LHCN-M2 (cell line): ENCODE measurements at regions not wholly inside any gene's neighbourhood (a gene's known extent, or its start where the extent isn't known, plus 50 kb on each side); places are given as distances from the start of the nearest gene placed in this dataset.

Experiments
- DNase-seq: peaks from one replicate; pipeline ENCODE4 v3.0.0-alpha.2; 2012; ENCODE audit warnings: low read depth

- DNase-seq, result no peak
Observed at GRCh38 chr14:42421377-42422078, 814.9 kb downstream of the LRFN5 start.

- DNase-seq, result no peak
Observed at GRCh38 chr14:42420071-42420470, 813.4 kb downstream of the LRFN5 start.

GRCh38 chr14:42407153-42407552 is 800.5 kb downstream of the LRFN5 start:
- no peak for DNase-seq

GRCh38 chr14:42391146-42391834 is 784.6 kb downstream of the LRFN5 start:
- DNase-seq, result no peak

- DNase-seq, result no peak
Observed at GRCh38 chr14:42378880-42379279, 772.2 kb downstream of the LRFN5 start.

- no peak for DNase-seq
Observed at GRCh38 chr14:42378274-42378673, 771.6 kb downstream of the LRFN5 start.

- DNase-seq, result no peak
Observed at GRCh38 chr14:42374332-42374731, 767.7 kb downstream of the LRFN5 start.

DNA sequence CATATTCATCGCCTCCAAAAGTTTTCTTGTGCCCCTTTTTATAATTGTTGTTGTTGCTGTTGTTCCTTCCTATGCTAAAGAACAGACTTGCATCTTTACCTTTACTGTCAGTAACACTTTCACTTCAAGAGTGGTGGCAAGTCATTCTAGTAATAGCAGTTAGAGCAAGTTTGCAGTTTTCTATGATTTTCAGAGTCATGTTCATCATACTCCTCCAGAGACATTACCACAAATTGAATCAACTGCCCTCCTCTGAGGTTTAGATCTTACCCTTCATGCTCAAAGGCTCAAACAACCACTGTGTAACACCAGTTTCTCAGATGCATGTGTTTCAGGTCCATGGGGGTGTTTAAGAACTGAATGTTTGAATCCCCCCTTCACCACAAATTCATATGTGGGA is 763.4 kb downstream of the LRFN5 start:
- no peak for DNase-seq

GRCh38 chr14:42368234-42368633 is 761.6 kb downstream of the LRFN5 start:
- DNase-seq, result no peak

GRCh38 chr14:42353315-42353714 is 746.6 kb downstream of the LRFN5 start:
- DNase-seq, result no peak

GRCh38 chr14:42335918-42336317 is 729.2 kb downstream of the LRFN5 start:
- no peak for DNase-seq

- no peak for DNase-seq
Observed at GRCh38 chr14:42334931-42335330, 728.3 kb downstream of the LRFN5 start.

DNA sequence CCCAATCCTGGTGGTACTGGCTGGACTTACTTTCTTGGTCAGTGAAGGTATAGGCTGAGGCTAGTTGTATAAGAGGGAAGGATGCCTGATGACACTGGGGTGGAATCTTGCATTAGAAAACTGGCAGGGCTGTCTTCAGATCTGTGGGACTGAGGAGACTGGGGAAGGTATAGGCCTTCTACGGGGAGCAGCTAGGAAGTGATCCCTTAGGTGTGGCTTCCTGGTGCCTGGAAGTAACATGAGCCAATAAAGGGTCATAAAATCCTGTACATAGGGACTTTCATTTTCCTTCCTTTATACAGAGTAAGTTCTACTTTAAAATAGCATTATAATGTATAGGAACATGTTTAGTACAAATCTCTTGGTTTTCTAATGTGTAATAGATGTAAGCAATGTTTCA is 716.8 kb downstream of the LRFN5 start:
- DNase-seq, result no peak

- DNase-seq, result no peak
Observed at GRCh38 chr14:42322531-42323284, 716.0 kb downstream of the LRFN5 start.

DNA sequence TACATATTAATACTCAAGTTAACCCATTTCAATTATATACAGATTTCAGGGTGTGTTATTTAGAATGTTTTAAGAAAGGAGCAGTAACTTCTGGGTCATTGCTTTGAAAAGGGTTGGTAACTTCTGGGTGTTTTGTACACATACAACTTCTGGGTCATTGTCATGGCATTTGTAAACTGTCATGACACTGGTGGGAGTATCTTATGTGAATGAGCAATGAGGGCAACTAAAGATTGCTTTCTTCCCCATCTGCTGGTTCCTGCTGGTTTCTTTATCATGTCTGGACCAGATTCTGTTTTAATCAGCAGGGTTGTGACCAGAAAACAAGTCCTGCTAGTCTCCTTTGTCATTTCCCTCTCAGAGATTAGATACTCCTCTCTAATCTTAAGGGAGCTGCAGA is 713.3 kb downstream of the LRFN5 start:
- no peak for DNase-seq

GRCh38 chr14:42316693-42317092 is 710.0 kb downstream of the LRFN5 start:
- DNase-seq, result no peak

- no peak for DNase-seq
Observed at GRCh38 chr14:42311876-42312275, 705.2 kb downstream of the LRFN5 start.

DNA sequence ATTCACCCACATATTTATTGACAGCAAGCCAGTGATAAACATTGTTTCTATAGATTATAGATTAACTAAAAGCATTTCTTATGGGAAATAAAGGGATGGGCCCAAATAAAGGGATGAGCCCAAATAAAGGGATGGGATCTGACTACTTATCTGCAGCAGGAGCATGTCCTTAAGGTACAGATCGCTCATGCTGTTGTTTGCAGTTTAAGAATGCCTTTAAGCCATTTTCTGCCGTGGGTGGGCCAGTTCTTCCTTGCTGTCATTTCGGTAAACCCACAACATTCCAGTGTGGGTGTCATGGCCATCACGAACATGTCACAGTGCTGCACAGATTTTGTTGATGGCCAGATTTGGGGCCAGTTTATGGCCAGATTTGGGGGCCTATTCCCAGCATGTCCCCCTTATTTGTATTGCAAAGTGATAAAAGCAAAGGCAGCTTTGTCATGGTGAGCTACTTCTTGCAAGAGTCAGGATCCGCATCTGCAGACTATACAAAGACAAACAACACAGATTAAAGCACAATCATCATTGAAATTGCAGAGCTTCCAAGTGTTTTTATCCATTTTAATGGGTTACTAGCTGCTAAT is 700.7 kb downstream of the LRFN5 start:
- peak; percentile 0 for DNase-seq

- DNase-seq, result no peak
Observed at GRCh38 chr14:42299692-42300091, 693.0 kb downstream of the LRFN5 start.

DNA sequence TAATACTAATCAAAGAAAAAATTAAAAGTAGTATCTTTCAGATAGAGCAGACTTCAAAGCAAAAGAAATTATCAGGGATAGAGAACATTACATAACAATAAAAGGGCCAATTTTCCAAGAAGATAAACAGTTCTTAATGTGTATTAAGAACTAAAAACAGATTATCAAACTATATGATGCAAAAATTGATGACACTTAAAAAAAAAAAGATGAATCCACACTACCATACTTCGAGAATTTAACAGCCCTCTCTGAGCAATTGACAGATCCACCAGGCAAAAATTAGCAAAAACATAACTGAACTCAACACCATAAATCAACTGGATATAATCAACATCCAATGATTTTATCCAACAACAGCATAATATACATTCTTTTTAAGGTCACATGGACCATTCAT is 686.5 kb downstream of the LRFN5 start:
- no peak for DNase-seq

- DNase-seq, result no peak
Observed at GRCh38 chr14:42277840-42278239, 671.2 kb downstream of the LRFN5 start.

DNA sequence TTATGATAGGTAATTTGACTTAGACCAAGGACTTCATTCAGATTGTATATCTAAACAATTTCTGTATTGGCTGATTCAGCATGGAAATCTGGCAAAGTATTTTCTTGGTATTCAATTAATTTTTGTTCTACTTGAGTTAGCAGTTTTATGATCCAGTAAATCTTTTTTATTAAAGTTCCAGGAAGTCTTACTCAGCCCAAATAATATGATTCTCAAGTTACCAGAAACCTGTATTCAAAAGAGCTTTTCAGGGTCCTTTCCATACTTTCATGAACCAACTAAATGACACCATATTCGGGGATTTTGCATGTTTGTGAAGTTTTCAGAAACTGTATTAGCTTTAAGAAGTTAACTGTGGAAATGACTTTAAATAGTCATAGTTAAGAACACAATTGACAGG is 662.6 kb downstream of the LRFN5 start:
- DNase-seq, result no peak
